ENCODE measurements at regions not wholly inside any gene's neighbourhood (a gene's known extent, or its start where the extent isn't known, plus 50 kb on each side); places are given as distances from the start of the nearest gene placed in this dataset.
A peak's percentile ranks its signal among the peaks of the same experiment; 100 is the strongest.

DNA sequence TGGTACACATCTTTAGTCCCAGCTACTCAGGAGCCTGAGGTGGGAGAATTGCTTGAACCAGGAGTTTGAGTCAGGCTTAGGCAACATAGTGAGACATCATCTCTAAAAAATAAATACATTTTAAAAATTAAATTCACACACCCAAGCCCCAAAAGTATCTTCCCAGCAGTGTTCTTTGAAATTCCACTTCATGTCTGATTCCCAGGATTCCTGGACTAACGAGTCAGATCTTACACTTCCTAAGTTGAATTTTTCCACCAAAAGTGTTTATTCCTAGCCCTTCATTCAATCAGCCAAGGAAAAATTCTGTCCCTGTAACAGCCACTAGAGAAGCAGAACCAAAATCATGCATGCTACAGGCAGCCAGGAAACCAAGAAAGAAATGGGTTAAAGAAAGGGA, 970.9 kb downstream of the EFNA5 start:
- no peak for TF ChIP-seq CTCF (conservative IDR thresholded peaks at IDR 0.05)
- TF ChIP-seq ZFX (IDR thresholded peaks at IDR 0.05), result no peak

DNA sequence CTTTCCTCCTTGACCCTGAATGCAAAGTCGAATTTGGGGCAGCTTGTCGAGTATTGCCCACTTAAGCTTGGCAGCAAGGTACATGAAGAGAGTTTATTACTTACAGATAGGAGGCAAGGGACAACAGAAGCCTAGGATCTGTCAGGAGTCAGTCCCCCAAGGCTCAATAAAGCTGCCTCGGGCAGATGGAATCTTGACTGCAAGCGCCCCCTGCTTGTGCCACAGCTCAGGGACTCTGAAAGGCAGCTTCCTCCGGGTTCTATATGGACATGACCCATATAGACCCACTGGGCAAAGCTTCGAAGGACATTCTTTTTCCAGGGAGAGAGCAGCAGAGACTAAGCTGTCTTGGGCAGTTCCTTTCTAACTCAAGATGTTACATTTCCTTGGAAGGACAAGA, 971.5 kb downstream of the EFNA5 start:
- no peak overlapping the region for H3K27ac ChIP-seq
- TF ChIP-seq ZFX (IDR thresholded peaks at IDR 0.05) (no peak), CTCF (conservative IDR thresholded peaks at IDR 0.05) (peak; percentile 26)

More for the DNA sequence above, 970.9 kb downstream of the EFNA5 start:
- no peak overlapping the region for H3K27ac ChIP-seq

DNA sequence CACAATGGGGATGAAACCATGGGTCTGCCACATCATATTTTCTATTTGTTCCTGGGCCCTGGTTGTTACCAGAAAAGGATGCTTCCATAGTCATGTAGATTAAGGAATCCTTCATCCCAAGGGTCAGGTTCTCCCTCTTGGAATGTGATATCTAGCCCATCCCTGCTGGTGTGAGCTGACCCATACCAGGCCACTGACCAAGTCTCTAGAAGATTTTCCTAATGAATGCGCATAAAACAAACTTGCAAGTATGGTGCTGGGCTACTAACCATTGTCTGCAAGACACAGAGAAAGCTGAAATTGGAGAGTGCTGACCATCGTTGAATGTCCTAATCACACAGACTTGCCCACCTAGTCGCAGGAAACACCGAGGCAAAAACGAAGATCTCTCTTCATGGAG, 972.6 kb downstream of the EFNA5 start:
- TF ChIP-seq ZFX (IDR thresholded peaks at IDR 0.05) (no peak), CTCF (conservative IDR thresholded peaks at IDR 0.05) (no peak)
- no peak overlapping the region for H3K27ac ChIP-seq

- TF ChIP-seq ZFX (IDR thresholded peaks at IDR 0.05), result no peak
- TF ChIP-seq CTCF (conservative IDR thresholded peaks at IDR 0.05), result no peak
- no peak overlapping the region for H3K27ac ChIP-seq
Measured at GRCh38 chr5:106691701-106692100, 979.0 kb downstream of the EFNA5 start.

- TF ChIP-seq CTCF (conservative IDR thresholded peaks at IDR 0.05) (no peak), ZFX (IDR thresholded peaks at IDR 0.05) (no peak)
- no peak overlapping the region for H3K27ac ChIP-seq
Measured at GRCh38 chr5:106690585-106690984, 980.2 kb downstream of the EFNA5 start.

GRCh38 chr5:106680330-106680729, 990.4 kb downstream of the EFNA5 start:
- no peak for TF ChIP-seq CTCF (conservative IDR thresholded peaks at IDR 0.05)
- TF ChIP-seq ZFX (IDR thresholded peaks at IDR 0.05), result no peak

GRCh38 chr5:106677057-106677456, 993.7 kb downstream of the EFNA5 start:
- no peak for TF ChIP-seq CTCF (conservative IDR thresholded peaks at IDR 0.05)
- TF ChIP-seq ZFX (IDR thresholded peaks at IDR 0.05), result no peak
- no peak overlapping the region for H3K27ac ChIP-seq

More at GRCh38 chr5:106680330-106680729, 990.4 kb downstream of the EFNA5 start:
- no peak overlapping the region for H3K27ac ChIP-seq
